ENCODE measurements at regions not wholly inside any gene's neighbourhood (a gene's known extent, or its start where the extent isn't known, plus 50 kb on each side); places are given as distances from the start of the nearest gene placed in this dataset.

DNA sequence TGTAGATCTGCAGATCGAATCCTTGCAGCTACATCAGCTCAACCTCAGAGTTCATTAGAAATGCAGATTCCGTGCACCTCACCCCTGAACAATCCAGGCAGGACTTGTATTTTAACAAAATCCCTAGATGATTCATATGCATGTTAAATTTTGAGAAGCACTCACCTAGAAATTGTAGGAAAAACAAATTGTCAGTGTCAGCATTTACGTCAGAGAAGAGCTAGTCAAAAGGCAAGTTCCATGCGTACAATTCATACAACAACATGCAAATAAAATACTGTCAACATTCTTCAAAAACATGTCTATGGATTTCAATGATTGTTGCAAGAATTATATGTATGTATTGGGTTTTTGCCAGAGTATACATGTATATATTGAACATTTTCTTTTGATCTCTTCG, 504.5 kb downstream of the NLGN4X start:
- TF ChIP-seq YY1 (IDR thresholded peaks at IDR 0.05; ENCODE audit: insufficient read depth, insufficient read length) (no peak), SUZ12 (IDR thresholded peaks at IDR 0.05; ENCODE audit: extremely low read depth, insufficient read depth, insufficient read length) (no peak)

Data from NT2/D1 (cell line).